HG02852 (cell line): ENCODE measurements at regions not wholly inside any gene's neighbourhood (a gene's known extent, or its start where the extent isn't known, plus 50 kb on each side); places are given as distances from the start of the nearest gene placed in this dataset.

ENCODE experiments used
- ATAC-seq: cut with Tn5 transposase; IDR thresholded peaks from one replicate; pipeline ENCODE4 v1.9.1; 2021; ENCODE audit warnings: mild to moderate bottlenecking, moderate library complexity; ENCODE audit not compliant: unreplicated experiment

- ATAC-seq, result no peak
These were observed 124.3 kb downstream of the BBS10 start for GRCh38 chr12:76223869-76224268.

- ATAC-seq, result no peak
These were observed 127.2 kb downstream of the BBS10 start for GRCh38 chr12:76220980-76221379.

GRCh38 chr12:76219806-76220205 is 128.4 kb downstream of the BBS10 start:
- ATAC-seq, result no peak

- ATAC-seq, result no peak
These were observed 131.4 kb downstream of the BBS10 start for GRCh38 chr12:76216585-76217472.

- no peak for ATAC-seq
These were observed 123.6 kb upstream of the NAP1L1 start for GRCh38 chr12:76208129-76208528.

- no peak for ATAC-seq
These were observed 122.2 kb upstream of the NAP1L1 start for GRCh38 chr12:76206677-76207072.

- no peak for ATAC-seq
These were observed 121.7 kb upstream of the NAP1L1 start for GRCh38 chr12:76206039-76206676.

GRCh38 chr12:76202621-76203020 is 118.1 kb upstream of the NAP1L1 start:
- no peak for ATAC-seq

- ATAC-seq, result no peak
These were observed 117.3 kb upstream of the NAP1L1 start for GRCh38 chr12:76201758-76202157.

GRCh38 chr12:76201316-76201715 is 116.8 kb upstream of the NAP1L1 start:
- no peak for ATAC-seq

GRCh38 chr12:76199808-76200207 is 115.3 kb upstream of the NAP1L1 start:
- ATAC-seq, result no peak

- ATAC-seq, result no peak
These were observed 114.4 kb upstream of the NAP1L1 start for GRCh38 chr12:76198839-76199238.

GRCh38 chr12:76197283-76197682 is 112.8 kb upstream of the NAP1L1 start:
- ATAC-seq, result no peak

GRCh38 chr12:76195920-76196319 is 111.4 kb upstream of the NAP1L1 start:
- ATAC-seq, result no peak

- no peak for ATAC-seq
These were observed 110.2 kb upstream of the NAP1L1 start for GRCh38 chr12:76194724-76195123.

GRCh38 chr12:76193961-76194360 is 109.5 kb upstream of the NAP1L1 start:
- no peak for ATAC-seq

- ATAC-seq, result no peak
These were observed 107.9 kb upstream of the NAP1L1 start for GRCh38 chr12:76192416-76192815.

GRCh38 chr12:76190299-76190698 is 105.8 kb upstream of the NAP1L1 start:
- ATAC-seq, result no peak

- ATAC-seq, result no peak
These were observed 105.4 kb upstream of the NAP1L1 start for GRCh38 chr12:76189851-76190250.

GRCh38 chr12:76187177-76187576 is 102.7 kb upstream of the NAP1L1 start:
- no peak for ATAC-seq

GRCh38 chr12:76186131-76186906 is 101.8 kb upstream of the NAP1L1 start:
- ATAC-seq, result no peak
